SK-N-SH (cell line): ENCODE measurements at regions not wholly inside any gene's neighbourhood (a gene's known extent, or its start where the extent isn't known, plus 50 kb on each side); places are given as distances from the start of the nearest gene placed in this dataset.

ENCODE experiments used
- CTCF ChIA-PET: fragments of 300-600, 350-600 bp; formaldehyde crosslinking; extraction: SDS; loops from one replicate; lab custom pipeline; 2021; lab: Yijun Ruan, JAX
- POLR2A ChIA-PET: fragments of 350-600 bp; sonication (Branson Sonifier 250); formaldehyde crosslinking; extraction: SDS; loops from one replicate; lab custom pipeline; 2020; ENCODE audit warnings: antibody characterized with exemption, inconsistent platforms; lab: Yijun Ruan, JAX
- DNase-seq: peaks from one replicate; pipeline ENCODE4 v3.0.0; 2012
- H2AFZ ChIP-seq: fragments of 200-600 bp; sonication (generic); 2 replicates; pipeline ENCODE4 v1.8.1; 2016; ENCODE audit warnings: antibody characterized with exemption, mild to moderate bottlenecking, low read depth
- H3F3A ChIP-seq: fragments of 200-600 bp; sonication (generic); replicated peaks from 2 replicates; pipeline ENCODE3; 2016; ENCODE audit warnings: antibody characterized with exemption, mild to moderate bottlenecking; ENCODE audit not compliant: insufficient read depth
- H3K27ac ChIP-seq, 2 experiments: fragments of 200-500 bp in 1 of 2; fragments of 200-600 bp in 1 of 2; sonication (Bioruptor generic) in 1 of 2; sonication (generic), shearing (Covaris generic) in 1 of 2; 2 replicates each; pipeline versions ENCODE4 v1.5.1 to v1.6.1; 2014 to 2016; ENCODE audit warnings: low read depth in 2 of 2, inconsistent platforms in 1 of 2, low read length in 1 of 2, mild to moderate bottlenecking in 1 of 2, mixed read lengths in 1 of 2
- H3K27me3 ChIP-seq: fragments of 200-600 bp; sonication (generic), shearing (Covaris generic); 2 replicates; pipeline ENCODE4 v1.6.1; 2016; ENCODE audit warnings: mixed run types; ENCODE audit not compliant: insufficient read depth
- H3K36me3 ChIP-seq, 2 experiments: fragments of 200-500 bp in 1 of 2; fragments of 200-600 bp in 1 of 2; sonication (Bioruptor generic) in 1 of 2; sonication (generic) in 1 of 2; replicated peaks in 1 of 2; 2 replicates each; pipeline versions ENCODE3 to v1.5.1; 2014 to 2016; ENCODE audit warnings: low read length in 1 of 2, mild to moderate bottlenecking in 1 of 2; ENCODE audit not compliant: insufficient read depth in 2 of 2, control insufficient read depth in 1 of 2
- H3K4me1 ChIP-seq, 2 experiments: fragments of 200-500 bp in 1 of 2; fragments of 200-600 bp in 1 of 2; sonication (Bioruptor generic) in 1 of 2; sonication (generic), shearing (Covaris generic) in 1 of 2; 2 replicates each; pipeline versions ENCODE4 v1.5.1 to v1.6.1; 2014 to 2016; ENCODE audit warnings: low read depth in 1 of 2, low read length in 1 of 2, mixed run types in 1 of 2; ENCODE audit not compliant: insufficient read depth in 2 of 2, control insufficient read depth in 1 of 2
- H3K4me2 ChIP-seq: fragments of 200-600 bp; sonication (generic), shearing (Covaris generic); 2 replicates; pipeline ENCODE4 v1.6.1; 2017; ENCODE audit warnings: mixed run types
- H3K4me3 ChIP-seq, 2 experiments: fragments of 200-500 bp in 1 of 2; fragments of 200-600 bp in 1 of 2; sonication (Bioruptor generic) in 1 of 2; sonication (generic), shearing (Covaris generic) in 1 of 2; 2 replicates each; pipeline versions ENCODE4 v1.5.1 to v1.8.1; 2014 to 2016; ENCODE audit warnings: low read depth in 2 of 2, inconsistent platforms in 1 of 2, low read length in 1 of 2, mild to moderate bottlenecking in 1 of 2, mixed read lengths in 1 of 2, moderate library complexity in 1 of 2
- H3K79me2 ChIP-seq: fragments of 200-600 bp; sonication (generic); 2 replicates; pipeline ENCODE4 v1.8.1; 2017; ENCODE audit warnings: mild to moderate bottlenecking; ENCODE audit not compliant: insufficient read depth
- H3K9ac ChIP-seq: fragments of 200-600 bp; sonication (generic); 2 replicates; pipeline ENCODE4 v1.6.1; 2017; ENCODE audit warnings: mixed run types
- H3K9me2 ChIP-seq: fragments of 200-600 bp; sonication (generic); 2 replicates; pipeline ENCODE4 v1.6.1; 2017; ENCODE audit warnings: mixed run types
- H3K9me3 ChIP-seq: fragments of 200-600 bp; sonication (generic); 2 replicates; pipeline ENCODE4 v1.6.1; 2017; ENCODE audit warnings: mixed run types, mild to moderate bottlenecking, moderate library complexity
- H4K20me1 ChIP-seq: fragments of 200-600 bp; sonication (generic); 2 replicates; pipeline ENCODE4 v1.6.1; 2017; ENCODE audit warnings: mild to moderate bottlenecking, mixed run types; ENCODE audit not compliant: insufficient read depth
- CHD2 ChIP-seq: fragments of 150-350 bp; IDR thresholded peaks from 2 replicates; pipeline ENCODE4 v1.6.1; 2018; ENCODE audit warnings: low read length; ENCODE audit not compliant: partially characterized antibody
- EZH2phosphoT487 ChIP-seq: fragments of 200-600 bp; sonication (generic); IDR thresholded peaks from 2 replicates; pipeline ENCODE4 v1.6.1; 2017; ENCODE audit warnings: low read depth, mixed run types, mild to moderate bottlenecking, antibody characterized with exemption, moderate library complexity, borderline replicate concordance
- FOXJ3 ChIP-seq: sonication (generic); formaldehyde crosslinking; IDR thresholded peaks from 2 replicates; pipeline ENCODE4 v1.5.1; 2020; ENCODE audit warnings: mild to moderate bottlenecking, missing genetic modification reagents
- FOXM1 ChIP-seq: IDR thresholded peaks from 2 replicates; pipeline ENCODE4 v1.4.0; 2012; ENCODE audit warnings: low read depth, mild to moderate bottlenecking
- GATA2 ChIP-seq: sonication (generic); formaldehyde crosslinking; IDR thresholded peaks from 2 replicates; pipeline ENCODE4 v1.5.0; 2020; ENCODE audit warnings: mild to moderate bottlenecking, missing genetic modification reagents
- JUND ChIP-seq: IDR thresholded peaks from 2 replicates; pipeline ENCODE4 v1.4.0; 2012
- MEF2A ChIP-seq: IDR thresholded peaks from 2 replicates; pipeline ENCODE4 v1.4.0; 2012; ENCODE audit warnings: low read depth, borderline replicate concordance
- NFIC ChIP-seq: IDR thresholded peaks from 2 replicates; pipeline ENCODE4 v1.4.0; 2012; ENCODE audit warnings: borderline replicate concordance
- NRF1 ChIP-seq: IDR thresholded peaks from 2 replicates; pipeline ENCODE4 v1.6.1; 2012; ENCODE audit warnings: low read depth, mild to moderate bottlenecking, low read length
- POLR2AphosphoS5 ChIP-seq: IDR thresholded peaks from 2 replicates; pipeline ENCODE4 v1.6.1; 2012; ENCODE audit warnings: low read depth, low read length
- RAD21 ChIP-seq: IDR thresholded peaks from 2 replicates; pipeline ENCODE4 v1.6.1; 2012; ENCODE audit warnings: mild to moderate bottlenecking, low read length
- RCOR1 ChIP-seq: fragments of 150-350 bp; IDR thresholded peaks from 2 replicates; pipeline ENCODE4 v1.6.1; 2017; ENCODE audit warnings: antibody characterized with exemption, low read length
- RFX5 ChIP-seq: IDR thresholded peaks from 2 replicates; pipeline ENCODE4 v1.6.1; 2012; ENCODE audit warnings: mild to moderate bottlenecking, improper control_type of control experiment, low read length
- SMC3 ChIP-seq: IDR thresholded peaks from 2 replicates; pipeline ENCODE4 v1.6.1; 2012; ENCODE audit warnings: low read depth, low read length, improper control_type of control experiment
- TAF1 ChIP-seq: IDR thresholded peaks from 2 replicates; pipeline ENCODE4 v1.6.1; 2012; ENCODE audit warnings: low read depth, mild to moderate bottlenecking, low read length, moderate library complexity, borderline replicate concordance
- TCF12 ChIP-seq: IDR thresholded peaks from 2 replicates; pipeline ENCODE4 v1.4.0; 2012
- WGBS: methylation state at CpG from one replicate; pipeline ENCODE4 v1.1.6; 2017; ENCODE audit warnings: low lambda C conversion rate; 5-methylcytosine and 5-hydroxymethylcytosine counted together
- TF ChIP-seq, protein P1 (sequence below): IDR thresholded peaks from 2 replicates; pipeline ENCODE4; 2012
- TF ChIP-seq, protein P2 (sequence below): IDR thresholded peaks from 2 replicates; pipeline ENCODE4 v1.6.1; 2012; ENCODE audit warnings: mild to moderate bottlenecking, low read depth, low read length, moderate library complexity
- TF ChIP-seq, protein P3 (sequence below): fragments of 150-350 bp; IDR thresholded peaks from 2 replicates; pipeline ENCODE4 v1.6.1; 2016; ENCODE audit warnings: mild to moderate bottlenecking, low read depth, low read length
- TF ChIP-seq, protein P4 (sequence below): IDR thresholded peaks from 2 replicates; pipeline ENCODE4 v1.4.0; 2012; ENCODE audit warnings: low read depth, borderline replicate concordance

DNA sequence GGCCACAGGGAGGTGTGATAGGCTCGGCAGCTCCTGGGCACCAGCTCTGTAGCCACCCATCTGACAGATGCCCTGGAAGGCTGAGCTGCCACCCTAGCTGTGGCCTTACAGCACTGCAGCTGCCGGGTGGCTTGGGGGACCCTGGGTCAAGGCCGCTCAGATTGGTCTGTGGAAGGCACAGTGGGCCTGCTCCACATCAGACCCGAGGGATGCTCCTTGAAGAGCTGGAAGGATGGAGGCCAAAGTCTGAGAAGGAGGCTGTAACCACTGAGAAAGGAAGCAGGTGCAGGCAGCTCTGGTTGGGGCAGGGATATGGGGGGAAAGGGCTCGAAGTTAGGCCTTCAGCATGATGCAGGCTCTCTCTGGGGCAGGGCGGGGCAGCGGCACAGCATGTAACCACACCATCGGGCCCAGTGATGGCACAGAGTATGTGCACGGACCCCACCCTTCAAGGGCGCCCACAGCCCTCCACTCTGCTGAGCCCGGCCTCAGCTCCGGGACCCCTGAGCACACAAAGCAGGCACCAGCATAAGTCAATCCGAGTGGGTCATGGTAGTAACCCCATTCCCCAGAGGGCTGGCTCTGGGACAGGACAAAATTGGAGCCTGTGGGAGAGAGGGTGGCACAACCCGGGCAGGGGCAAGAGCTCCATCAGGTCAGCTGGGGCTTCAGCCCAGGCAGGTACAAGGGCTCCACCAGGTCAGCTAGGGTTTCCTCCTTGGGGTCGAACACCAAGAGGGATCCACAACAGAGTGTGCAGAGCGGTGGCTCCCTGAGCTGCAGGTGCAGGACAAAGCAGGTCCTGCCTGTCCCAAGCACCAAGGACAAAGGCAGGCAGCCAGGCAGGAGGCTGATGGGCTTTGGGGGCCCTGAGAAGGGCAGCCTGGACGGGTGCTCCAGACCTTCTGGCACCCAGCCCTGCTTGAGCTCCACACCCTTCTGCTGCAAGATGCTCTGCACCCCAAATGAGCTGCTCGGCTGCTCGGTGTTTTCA, 1511.1 kb downstream of the BRD1 start:
- no peaks in the 10 kb centered on the region for H3K9me3 ChIP-seq
- H3K9ac ChIP-seq: no peak overlapping the region
- WGBS: 19% methylated on average over 15 of the region's 19 CpGs
- no peaks in the 10 kb centered on the region for H4K20me1 ChIP-seq
- no peak overlapping the region for H3K4me2 ChIP-seq
- ChIA-PET POLR2A (no interaction called here), CTCF (no interaction called here)
- no peak overlapping the region for H3K4me3 ChIP-seq
- H3K4me1 ChIP-seq: no peaks in the 10 kb centered on the region
- no peak for DNase-seq
- no peaks in the 10 kb centered on the region for H3K9me2 ChIP-seq
- no peaks in the 10 kb centered on the region for H3F3A ChIP-seq
- H3K79me2 ChIP-seq: no peaks in the 10 kb centered on the region
- H3K27me3 ChIP-seq: peaks cover 8% of the 10 kb centered on the region; the same call in 1 of the 2 replicates
- no peaks in the 10 kb centered on the region for H3K36me3 ChIP-seq
- no peak for TF ChIP-seq FOXM1
- TF ChIP-seq RFX5: no peak
- TF ChIP-seq, protein P1, sequence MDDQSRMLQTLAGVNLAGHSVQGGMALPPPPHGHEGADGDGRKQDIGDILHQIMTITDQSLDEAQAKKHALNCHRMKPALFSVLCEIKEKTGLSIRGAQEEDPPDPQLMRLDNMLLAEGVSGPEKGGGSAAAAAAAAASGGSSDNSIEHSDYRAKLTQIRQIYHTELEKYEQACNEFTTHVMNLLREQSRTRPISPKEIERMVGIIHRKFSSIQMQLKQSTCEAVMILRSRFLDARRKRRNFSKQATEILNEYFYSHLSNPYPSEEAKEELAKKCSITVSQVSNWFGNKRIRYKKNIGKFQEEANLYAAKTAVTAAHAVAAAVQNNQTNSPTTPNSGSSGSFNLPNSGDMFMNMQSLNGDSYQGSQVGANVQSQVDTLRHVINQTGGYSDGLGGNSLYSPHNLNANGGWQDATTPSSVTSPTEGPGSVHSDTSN: no peak
- no peak for TF ChIP-seq RCOR1
- no peak for TF ChIP-seq TAF1
- TF ChIP-seq, protein P2, sequence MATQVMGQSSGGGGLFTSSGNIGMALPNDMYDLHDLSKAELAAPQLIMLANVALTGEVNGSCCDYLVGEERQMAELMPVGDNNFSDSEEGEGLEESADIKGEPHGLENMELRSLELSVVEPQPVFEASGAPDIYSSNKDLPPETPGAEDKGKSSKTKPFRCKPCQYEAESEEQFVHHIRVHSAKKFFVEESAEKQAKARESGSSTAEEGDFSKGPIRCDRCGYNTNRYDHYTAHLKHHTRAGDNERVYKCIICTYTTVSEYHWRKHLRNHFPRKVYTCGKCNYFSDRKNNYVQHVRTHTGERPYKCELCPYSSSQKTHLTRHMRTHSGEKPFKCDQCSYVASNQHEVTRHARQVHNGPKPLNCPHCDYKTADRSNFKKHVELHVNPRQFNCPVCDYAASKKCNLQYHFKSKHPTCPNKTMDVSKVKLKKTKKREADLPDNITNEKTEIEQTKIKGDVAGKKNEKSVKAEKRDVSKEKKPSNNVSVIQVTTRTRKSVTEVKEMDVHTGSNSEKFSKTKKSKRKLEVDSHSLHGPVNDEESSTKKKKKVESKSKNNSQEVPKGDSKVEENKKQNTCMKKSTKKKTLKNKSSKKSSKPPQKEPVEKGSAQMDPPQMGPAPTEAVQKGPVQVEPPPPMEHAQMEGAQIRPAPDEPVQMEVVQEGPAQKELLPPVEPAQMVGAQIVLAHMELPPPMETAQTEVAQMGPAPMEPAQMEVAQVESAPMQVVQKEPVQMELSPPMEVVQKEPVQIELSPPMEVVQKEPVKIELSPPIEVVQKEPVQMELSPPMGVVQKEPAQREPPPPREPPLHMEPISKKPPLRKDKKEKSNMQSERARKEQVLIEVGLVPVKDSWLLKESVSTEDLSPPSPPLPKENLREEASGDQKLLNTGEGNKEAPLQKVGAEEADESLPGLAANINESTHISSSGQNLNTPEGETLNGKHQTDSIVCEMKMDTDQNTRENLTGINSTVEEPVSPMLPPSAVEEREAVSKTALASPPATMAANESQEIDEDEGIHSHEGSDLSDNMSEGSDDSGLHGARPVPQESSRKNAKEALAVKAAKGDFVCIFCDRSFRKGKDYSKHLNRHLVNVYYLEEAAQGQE: no peak
- TF ChIP-seq MEF2A: no peak
- TF ChIP-seq JUND: no peak
- TF ChIP-seq CHD2: no peak
- TF ChIP-seq POLR2AphosphoS5: no peak
- no peak overlapping the region for H3K27ac ChIP-seq
- no peak overlapping the region for H2AFZ ChIP-seq

DNA sequence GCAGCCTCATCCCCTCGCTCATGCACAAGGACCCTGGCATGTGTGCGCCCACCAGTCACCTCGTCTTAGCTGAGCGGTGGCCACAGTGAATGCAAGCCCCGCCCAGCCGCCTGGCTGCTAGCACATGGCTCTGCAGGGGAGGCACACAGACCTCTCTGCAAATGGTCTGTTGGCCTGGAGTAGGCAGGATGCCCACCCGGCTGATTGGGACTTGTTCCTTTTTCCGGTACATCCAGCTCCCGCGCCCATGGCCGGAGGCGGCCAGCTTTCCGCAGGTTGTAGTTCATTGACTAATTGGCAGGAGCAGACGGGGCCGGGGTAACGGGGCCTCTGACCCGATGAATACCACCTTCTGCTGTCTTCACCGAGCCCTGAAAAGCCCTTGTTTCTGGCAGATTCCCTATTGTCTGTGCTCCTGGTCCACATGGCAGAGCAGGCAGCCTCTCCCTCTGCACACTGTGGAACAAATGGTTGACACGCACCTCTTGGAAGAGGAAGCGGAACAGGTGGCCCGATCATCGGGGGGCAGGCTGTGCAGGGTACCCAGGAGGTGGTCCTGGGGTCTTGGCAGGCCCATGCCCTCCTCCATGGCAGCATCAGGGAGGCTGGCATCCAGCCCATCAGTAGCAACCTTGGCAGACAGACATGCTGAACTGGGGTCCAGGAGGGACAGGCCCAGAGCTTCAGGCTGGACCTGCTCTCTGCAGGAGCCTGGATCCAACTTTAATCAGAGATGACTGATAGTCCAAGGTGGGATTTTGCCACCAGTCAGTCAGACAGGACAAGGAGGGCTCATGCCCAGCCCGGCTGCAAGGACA, 1512.0 kb downstream of the BRD1 start:
- Histone ChIP-seq H3K4me1 (no peaks in the 10 kb centered on the region), H3K9ac (no peak overlapping the region), H3K27ac (no peak overlapping the region), H3K4me2 (no peak overlapping the region), H3K4me3 (no peak overlapping the region), H3K9me2 (no peaks in the 10 kb centered on the region), H3F3A (no peaks in the 10 kb centered on the region), H3K36me3 (no peaks in the 10 kb centered on the region), H4K20me1 (no peaks in the 10 kb centered on the region), H3K79me2 (no peaks in the 10 kb centered on the region), H2AFZ (no peak overlapping the region), H3K27me3 (0 out of 2 replicates have a peak, but pooled peaks cover 8% of the 10 kb centered on the region), H3K9me3 (no peaks in the 10 kb centered on the region)
- POLR2A ChIA-PET: no interaction called here
- CTCF ChIA-PET: no interaction called here
- 21% methylated on average over 16 of the region's 23 CpGs for WGBS
- no peak for DNase-seq
- TF ChIP-seq EZH2phosphoT487 (no peak), NRF1 (no peak), FOXJ3 (no peak), GATA2 (CRISPR knock-in tag) (no peak), SMC3 (no peak), TCF12 (no peak), NFIC (no peak), RAD21 (no peak), FOXM1 (no peak), RFX5 (no peak), JUND (no peak), MEF2A (no peak)
- TF ChIP-seq, protein P3, sequence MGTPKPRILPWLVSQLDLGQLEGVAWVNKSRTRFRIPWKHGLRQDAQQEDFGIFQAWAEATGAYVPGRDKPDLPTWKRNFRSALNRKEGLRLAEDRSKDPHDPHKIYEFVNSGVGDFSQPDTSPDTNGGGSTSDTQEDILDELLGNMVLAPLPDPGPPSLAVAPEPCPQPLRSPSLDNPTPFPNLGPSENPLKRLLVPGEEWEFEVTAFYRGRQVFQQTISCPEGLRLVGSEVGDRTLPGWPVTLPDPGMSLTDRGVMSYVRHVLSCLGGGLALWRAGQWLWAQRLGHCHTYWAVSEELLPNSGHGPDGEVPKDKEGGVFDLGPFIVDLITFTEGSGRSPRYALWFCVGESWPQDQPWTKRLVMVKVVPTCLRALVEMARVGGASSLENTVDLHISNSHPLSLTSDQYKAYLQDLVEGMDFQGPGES: no peak
- TF ChIP-seq, protein P4, sequence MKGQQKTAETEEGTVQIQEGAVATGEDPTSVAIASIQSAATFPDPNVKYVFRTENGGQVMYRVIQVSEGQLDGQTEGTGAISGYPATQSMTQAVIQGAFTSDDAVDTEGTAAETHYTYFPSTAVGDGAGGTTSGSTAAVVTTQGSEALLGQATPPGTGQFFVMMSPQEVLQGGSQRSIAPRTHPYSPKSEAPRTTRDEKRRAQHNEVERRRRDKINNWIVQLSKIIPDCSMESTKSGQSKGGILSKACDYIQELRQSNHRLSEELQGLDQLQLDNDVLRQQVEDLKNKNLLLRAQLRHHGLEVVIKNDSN: no peak
